AG10803 (cell line): ENCODE measurements at regions not wholly inside any gene's neighbourhood (a gene's known extent, or its start where the extent isn't known, plus 50 kb on each side); places are given as distances from the start of the nearest gene placed in this dataset.
"Not testable (repeated sequence)": the region's sequence is repeated elsewhere in the genome, so short reads cannot be mapped to it uniquely, and the experiment has no call there.

Source experiments
- DNase-seq: peaks from one replicate; pipeline ENCODE4 v3.0.0; 2010; ENCODE audit warnings: low read depth
- H3K4me3 ChIP-seq: 2 replicates; pipeline ENCODE4 v1.5.1; 2011; ENCODE audit warnings: mild to moderate bottlenecking, low read length, control low read depth
- TF ChIP-seq, protein P1 (sequence below): conservative IDR thresholded peaks from 2 replicates; pipeline ENCODE4 v1.5.1; 2011; ENCODE audit warnings: mild to moderate bottlenecking, low read length, control low read depth, inconsistent platforms

DNA sequence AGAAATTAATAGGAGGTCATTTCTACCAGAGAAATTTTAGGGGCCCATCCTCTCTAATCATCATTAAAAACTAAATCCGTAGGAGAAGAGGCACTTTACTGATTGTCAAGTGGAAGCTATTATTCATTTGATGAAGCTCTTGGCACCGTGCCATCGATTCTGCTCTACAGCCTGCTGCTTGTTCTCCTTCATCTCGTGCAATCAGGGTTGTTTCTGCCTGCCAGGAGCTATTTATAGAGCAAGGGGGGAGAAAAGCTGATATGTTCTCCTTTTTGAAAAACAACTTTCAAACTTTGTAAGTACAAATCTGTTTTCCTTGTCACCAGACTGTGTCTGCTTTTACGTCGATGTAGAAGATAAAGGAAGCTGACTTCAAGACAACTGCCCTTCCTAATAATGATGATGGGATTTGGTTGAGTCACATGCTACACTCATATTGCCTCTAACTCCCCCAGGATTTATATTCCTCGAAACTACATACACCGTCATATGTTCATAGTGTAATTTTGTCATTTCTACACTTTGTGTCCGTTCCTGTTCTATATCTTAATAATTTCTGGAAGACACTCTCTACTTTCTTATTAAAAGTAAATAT, 169.6 kb upstream of the LHX8 start:
- no peak for DNase-seq
- TF ChIP-seq, protein P1, sequence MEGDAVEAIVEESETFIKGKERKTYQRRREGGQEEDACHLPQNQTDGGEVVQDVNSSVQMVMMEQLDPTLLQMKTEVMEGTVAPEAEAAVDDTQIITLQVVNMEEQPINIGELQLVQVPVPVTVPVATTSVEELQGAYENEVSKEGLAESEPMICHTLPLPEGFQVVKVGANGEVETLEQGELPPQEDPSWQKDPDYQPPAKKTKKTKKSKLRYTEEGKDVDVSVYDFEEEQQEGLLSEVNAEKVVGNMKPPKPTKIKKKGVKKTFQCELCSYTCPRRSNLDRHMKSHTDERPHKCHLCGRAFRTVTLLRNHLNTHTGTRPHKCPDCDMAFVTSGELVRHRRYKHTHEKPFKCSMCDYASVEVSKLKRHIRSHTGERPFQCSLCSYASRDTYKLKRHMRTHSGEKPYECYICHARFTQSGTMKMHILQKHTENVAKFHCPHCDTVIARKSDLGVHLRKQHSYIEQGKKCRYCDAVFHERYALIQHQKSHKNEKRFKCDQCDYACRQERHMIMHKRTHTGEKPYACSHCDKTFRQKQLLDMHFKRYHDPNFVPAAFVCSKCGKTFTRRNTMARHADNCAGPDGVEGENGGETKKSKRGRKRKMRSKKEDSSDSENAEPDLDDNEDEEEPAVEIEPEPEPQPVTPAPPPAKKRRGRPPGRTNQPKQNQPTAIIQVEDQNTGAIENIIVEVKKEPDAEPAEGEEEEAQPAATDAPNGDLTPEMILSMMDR, result no peak

DNA sequence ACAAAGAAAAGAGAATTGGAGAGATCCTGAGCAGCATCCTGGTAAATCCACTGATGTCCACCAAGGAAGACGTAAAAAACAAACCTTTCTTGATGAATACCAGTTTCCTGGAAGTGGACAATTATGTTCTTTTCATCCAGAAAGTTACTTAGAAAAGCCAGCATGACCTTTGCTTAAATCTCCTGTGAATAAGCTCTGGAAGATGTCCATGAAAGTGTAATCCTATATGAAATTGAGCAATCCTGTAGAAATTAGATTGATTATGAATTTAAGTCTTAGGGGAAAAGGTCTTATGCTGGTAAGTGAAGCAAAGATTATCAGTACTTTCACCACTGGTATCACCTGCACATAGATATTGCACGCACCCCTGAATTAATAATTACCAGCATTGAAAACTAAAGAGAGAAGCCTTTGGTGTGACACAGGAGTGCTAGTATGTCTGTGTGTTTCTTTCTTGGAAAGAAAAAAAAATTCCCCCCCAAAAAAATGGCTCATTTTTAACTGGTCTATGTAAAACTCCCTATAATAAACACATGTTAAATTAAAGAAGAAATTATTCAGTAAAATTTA, 164.5 kb upstream of the LHX8 start:
- TF ChIP-seq, protein P1, result no peak
- no peak for DNase-seq
- no peak overlapping the region for H3K4me3 ChIP-seq

More for the DNA sequence above, 169.6 kb upstream of the LHX8 start:
- no peak overlapping the region for H3K4me3 ChIP-seq

DNA sequence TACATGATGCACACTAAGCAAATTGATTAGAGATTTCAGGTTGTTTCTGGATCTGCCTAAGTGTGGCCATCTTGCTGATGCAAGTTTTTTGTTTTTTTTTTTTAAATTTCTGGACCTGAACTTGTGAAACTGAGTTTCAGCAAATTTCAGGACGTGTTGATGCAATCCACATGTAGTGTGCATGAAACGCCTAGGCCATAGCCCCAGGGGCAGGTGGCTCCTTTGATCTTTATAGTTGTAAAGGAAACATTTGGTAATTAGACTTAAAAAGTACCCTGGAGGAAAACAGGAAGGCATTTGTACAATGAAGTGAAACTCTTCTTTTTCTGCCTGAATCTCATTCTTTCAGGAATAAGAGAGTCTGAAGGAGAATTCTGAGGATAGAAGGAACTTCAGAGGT, 162.2 kb upstream of the LHX8 start:
- TF ChIP-seq, protein P1, result no peak
- no peak overlapping the region for H3K4me3 ChIP-seq
- DNase-seq, result no peak

DNA sequence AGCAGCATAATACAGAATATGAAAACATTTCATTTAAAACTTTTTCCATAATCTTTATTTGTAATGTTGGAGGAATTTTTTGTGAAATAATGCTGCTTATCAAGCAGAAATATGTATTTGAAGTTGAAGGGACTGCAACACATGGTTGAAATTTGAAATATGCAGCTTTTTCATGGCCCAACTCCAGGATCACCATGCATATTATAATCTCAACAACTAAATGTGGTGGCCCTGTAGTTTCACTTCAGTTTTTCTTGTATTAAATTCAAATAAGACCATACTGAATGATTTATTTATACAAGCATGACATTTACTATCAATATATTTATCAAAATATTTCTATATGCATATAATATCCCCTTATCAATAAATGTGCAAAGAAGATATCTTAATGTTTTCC, 157.7 kb upstream of the LHX8 start:
- TF ChIP-seq, protein P1, result no peak
- no peak overlapping the region for H3K4me3 ChIP-seq
- DNase-seq, result no peak

DNA sequence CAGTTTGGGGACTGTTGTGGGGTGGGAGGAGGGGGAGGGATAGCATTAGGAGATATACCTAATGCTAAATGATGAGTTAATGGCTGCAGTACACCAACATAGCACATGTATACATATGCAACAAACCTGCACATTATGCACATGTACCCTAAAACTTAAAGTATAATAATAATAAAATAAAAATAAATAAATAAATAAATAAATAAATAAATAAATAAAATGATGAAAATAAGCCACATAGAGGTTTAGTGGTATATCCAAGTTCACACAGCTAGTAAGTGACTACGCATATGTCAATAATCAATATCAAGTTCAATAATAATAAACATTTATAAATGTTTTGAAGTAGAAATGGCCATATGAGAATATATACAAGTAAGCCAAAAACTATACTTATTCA, 141.7 kb upstream of the LHX8 start:
- H3K4me3 ChIP-seq, DNase-seq: not testable (repeated sequence)

DNA sequence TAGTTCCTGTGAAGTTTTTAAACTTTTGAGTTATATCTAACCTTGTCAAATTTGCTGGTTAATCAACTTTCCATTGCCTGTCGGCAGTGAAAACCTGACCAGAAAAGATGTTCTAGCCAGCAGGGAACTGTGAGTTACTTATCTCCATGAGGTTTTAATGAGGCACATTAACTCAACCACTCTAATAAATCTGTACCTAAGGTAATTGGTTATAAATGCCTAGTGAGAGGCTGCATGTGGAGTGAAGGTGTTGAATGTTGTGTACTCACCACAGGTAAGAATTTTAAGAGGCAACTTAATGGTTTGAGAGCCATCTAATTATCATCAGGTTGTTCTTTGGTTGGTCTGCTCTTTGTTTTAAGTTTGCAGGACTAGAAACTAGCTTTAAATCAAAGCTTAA, 138.4 kb upstream of the LHX8 start:
- H3K4me3 ChIP-seq, result no peak overlapping the region
- DNase-seq, result no peak
- TF ChIP-seq, protein P1, result no peak

DNA sequence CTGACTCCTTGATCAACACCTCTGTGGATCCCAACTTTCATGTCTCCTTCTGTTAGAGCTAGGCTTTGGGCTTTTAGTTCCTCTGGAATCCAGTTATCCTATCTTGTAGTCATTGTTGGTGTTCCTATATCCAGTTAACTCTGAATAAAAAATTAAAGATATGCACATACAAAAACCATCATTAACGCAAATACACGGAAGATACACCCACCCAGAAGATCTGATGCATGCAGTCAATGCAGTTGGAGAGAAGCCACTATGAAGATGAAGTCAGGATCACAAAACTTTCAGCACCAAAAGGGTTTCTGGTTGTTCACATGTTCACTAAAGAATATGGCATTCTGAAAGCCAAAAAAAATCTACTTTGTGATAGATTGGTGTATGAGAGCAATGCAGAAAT, 123.6 kb upstream of the LHX8 start:
- no peak overlapping the region for H3K4me3 ChIP-seq
- DNase-seq, result no peak
- TF ChIP-seq, protein P1, result no peak

DNA sequence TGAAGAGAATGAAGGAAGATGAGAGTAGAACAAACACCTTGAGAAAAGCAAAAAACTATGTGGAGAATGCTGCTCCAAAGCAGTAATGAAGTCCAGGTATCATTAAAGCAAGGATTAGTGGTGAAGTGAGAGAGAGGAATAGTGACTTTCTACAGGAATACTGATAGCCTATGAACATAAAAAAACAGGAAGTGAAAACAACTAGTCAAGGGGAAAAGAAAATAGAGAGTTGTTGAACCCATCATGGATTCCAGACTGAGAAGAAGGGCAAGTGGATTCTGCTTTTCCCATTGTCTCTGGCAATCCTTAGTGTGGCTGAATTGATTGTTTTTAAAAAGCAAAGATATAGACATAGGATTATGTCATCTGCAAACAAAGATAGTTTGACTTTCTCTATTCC, 119.9 kb upstream of the LHX8 start:
- no peak for DNase-seq
- no peak overlapping the region for H3K4me3 ChIP-seq
- TF ChIP-seq, protein P1, result no peak
